H1 (cell line): ENCODE measurements at regions not wholly inside any gene's neighbourhood (a gene's known extent, or its start where the extent isn't known, plus 50 kb on each side); places are given as distances from the start of the nearest gene placed in this dataset.

Experiments used
- BACH1 ChIP-seq: IDR thresholded peaks from 2 replicates; pipeline ENCODE4 v1.6.1; 2012; ENCODE audit warnings: low read length, improper control_type of control experiment
- CHD1 ChIP-seq: IDR thresholded peaks from 2 replicates; pipeline ENCODE4 v1.6.1; 2012; ENCODE audit warnings: low read depth, low read length, improper control_type of control experiment
- EP300 ChIP-seq, 2 experiments: IDR thresholded peaks; 1 replicate in 1 of 2; 2 replicates in 1 of 2; pipeline ENCODE4 v1.6.1; 2011 to 2012; ENCODE audit warnings: low read depth in 2 of 2, low read length in 2 of 2, mild to moderate bottlenecking in 2 of 2, borderline replicate concordance in 1 of 2, inconsistent platforms in 1 of 2, moderate library complexity in 1 of 2
- POLR2A ChIP-seq, 2 experiments: IDR thresholded peaks; 1 replicate in 1 of 2; 2 replicates in 1 of 2; pipeline ENCODE4 v1.6.1; 2011; ENCODE audit warnings: low read depth in 2 of 2, low read length in 2 of 2, mild to moderate bottlenecking in 2 of 2; ENCODE audit errors: control extremely low read depth in 1 of 2
- SAP30 ChIP-seq: fragments of 300-600 bp; sonication (generic); IDR thresholded peaks from 2 replicates; pipeline ENCODE4 v1.7.1; 2012; ENCODE audit warnings: low read length, moderate library complexity, mild to moderate bottlenecking, inconsistent platforms; ENCODE audit not compliant: insufficient read depth, insufficient replicate concordance
- SP2 ChIP-seq: IDR thresholded peaks from 2 replicates; pipeline ENCODE4 v1.6.1; 2012; ENCODE audit warnings: mild to moderate bottlenecking, low read length, inconsistent platforms
- SRF ChIP-seq: IDR thresholded peaks from 2 replicates; pipeline ENCODE4 v1.6.1; 2011; ENCODE audit warnings: mild to moderate bottlenecking, low read depth, low read length, moderate library complexity
- TAF7 ChIP-seq: optimal IDR thresholded peaks from 2 replicates; pipeline ENCODE3; 2011; ENCODE audit warnings: low read depth, mild to moderate bottlenecking, inconsistent platforms, low read length, moderate library complexity, borderline replicate concordance
- TF ChIP-seq, protein P1 (sequence below): IDR thresholded peaks from 2 replicates; pipeline ENCODE4 v1.6.1; 2012; ENCODE audit warnings: inconsistent platforms
- TF ChIP-seq, protein P2 (sequence below): IDR thresholded peaks from 2 replicates; pipeline ENCODE4 v1.6.1; 2011; ENCODE audit warnings: low read length, improper control_type of control experiment

DNA sequence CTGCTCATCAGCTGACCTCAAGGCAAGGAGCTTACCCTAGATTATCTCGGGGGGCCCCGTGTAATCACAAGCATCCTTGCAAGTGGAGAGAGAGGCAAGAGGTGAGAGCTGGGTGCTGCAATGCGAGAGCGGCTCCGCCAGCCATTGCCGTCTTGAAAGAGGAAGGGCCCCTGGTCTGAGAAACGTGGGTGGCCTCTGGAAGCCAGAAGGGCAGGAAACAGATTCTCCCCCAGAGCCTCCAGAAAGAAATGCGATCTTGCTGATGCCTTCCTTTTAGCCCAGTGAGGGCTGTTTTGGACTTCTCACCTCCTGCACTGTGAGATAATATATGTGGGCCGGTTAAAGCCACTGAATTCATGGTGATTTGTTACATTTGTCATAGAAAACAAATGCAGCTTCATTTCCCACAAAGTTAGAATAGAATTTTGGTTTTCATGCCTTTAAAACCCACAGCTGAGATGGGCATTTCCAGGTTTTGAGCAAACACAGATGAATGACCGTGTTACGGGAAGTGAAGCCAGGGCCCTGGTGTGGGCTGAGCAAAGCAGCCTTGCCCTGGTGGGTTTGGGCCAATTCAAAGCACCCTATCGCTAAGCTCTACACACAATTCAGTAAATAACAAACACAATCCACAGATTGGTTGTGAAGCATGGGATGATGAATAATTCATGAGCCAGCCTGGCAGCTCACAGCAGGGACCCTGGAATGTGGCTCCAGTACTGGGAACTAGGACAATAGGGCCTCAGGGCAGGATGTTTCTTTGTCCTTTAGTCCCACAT, 319.9 kb upstream of the HS6ST1 start (continued):
- TF ChIP-seq TAF7 (no peak), SP2 (no peak), BACH1 (no peak), SAP30 (no peak), CHD1 (no peak), SRF (no peak), POLR2A (IDR thresholded peaks at IDR 0.05; ENCODE audit: control extremely low read depth in 1 of 2, low read depth in 2 of 2, low read length in 2 of 2) (peak; percentile 47 to 76), EP300 (IDR thresholded peaks at IDR 0.05; ENCODE audit: borderline replicate concordance in 1 of 2, low read depth in 2 of 2, low read length in 2 of 2) (peak in 1 of 2 experiments; percentile 88; a peak in 1 of 3 replicates)
- TF ChIP-seq, protein P1, sequence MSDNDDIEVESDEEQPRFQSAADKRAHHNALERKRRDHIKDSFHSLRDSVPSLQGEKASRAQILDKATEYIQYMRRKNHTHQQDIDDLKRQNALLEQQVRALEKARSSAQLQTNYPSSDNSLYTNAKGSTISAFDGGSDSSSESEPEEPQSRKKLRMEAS, result 0 out of 2 replicates have a peak, but pooled peaks have one; percentile 31
- TF ChIP-seq, protein P2, sequence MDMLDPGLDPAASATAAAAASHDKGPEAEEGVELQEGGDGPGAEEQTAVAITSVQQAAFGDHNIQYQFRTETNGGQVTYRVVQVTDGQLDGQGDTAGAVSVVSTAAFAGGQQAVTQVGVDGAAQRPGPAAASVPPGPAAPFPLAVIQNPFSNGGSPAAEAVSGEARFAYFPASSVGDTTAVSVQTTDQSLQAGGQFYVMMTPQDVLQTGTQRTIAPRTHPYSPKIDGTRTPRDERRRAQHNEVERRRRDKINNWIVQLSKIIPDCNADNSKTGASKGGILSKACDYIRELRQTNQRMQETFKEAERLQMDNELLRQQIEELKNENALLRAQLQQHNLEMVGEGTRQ, result no peak
